Esophagus squamous epithelium (tissue), 5 donors: ENCODE measurements at regions not wholly inside any gene's neighbourhood (a gene's known extent, or its start where the extent isn't known, plus 50 kb on each side); places are given as distances from the start of the nearest gene placed in this dataset.
"Not testable (repeated sequence)": the region's sequence is repeated elsewhere in the genome, so short reads cannot be mapped to it uniquely, and the experiment has no call there.

Source experiments
- DNase-seq: peaks from one replicate; lab custom pipeline; 2025; lab: John Stamatoyannopoulos, UW
- H3K27ac ChIP-seq, 4 donors: fragments of 200-600 bp; sonication (generic); one replicate each; pipeline ENCODE4 v1.5.1; 2016 to 2019; ENCODE audit warnings: mild to moderate bottlenecking in 1 of 4
- H3K27me3 ChIP-seq, 4 donors: fragments of 200-600 bp; sonication (generic); 1 replicate in 3 of 4; 2 replicates in 1 of 4; pipeline versions ENCODE4 v1.5.1 to v1.6.0; 2017 to 2021; ENCODE audit warnings: antibody characterized with exemption in 1 of 4
- H3K36me3 ChIP-seq, 3 donors: fragments of 200-600 bp; sonication (generic); one replicate each; pipeline ENCODE4 v1.5.1; 2016 to 2019
- H3K4me1 ChIP-seq, 3 donors: fragments of 200-600 bp; sonication (generic); one replicate each; pipeline ENCODE4 v1.5.1; 2017 to 2019
- H3K4me3 ChIP-seq, 4 donors: fragments of 200-600 bp; sonication (generic); 1 replicate in 3 of 4; 2 replicates in 1 of 4; pipeline ENCODE4 v1.5.1; 2016 to 2019; ENCODE audit warnings: mild to moderate bottlenecking in 2 of 4, moderate library complexity in 1 of 4
- H3K9me3 ChIP-seq, 3 donors: fragments of 200-600 bp; sonication (generic); one replicate each; pipeline ENCODE4 v1.5.1; 2016 to 2019
- POLR2A ChIP-seq, 4 donors: fragments of 450-650 bp; IDR thresholded peaks; one replicate each; pipeline ENCODE4 v1.6.1; 2017; ENCODE audit warnings: antibody characterized with exemption in 4 of 4, mild to moderate bottlenecking in 4 of 4, moderate library complexity in 3 of 4
- WGBS, 2 donors: methylation state at CpG; one replicate each; pipeline ENCODE4 v1.1.5; 2018; 5-methylcytosine and 5-hydroxymethylcytosine counted together
- intact Hi-C: fragments of 100-400 bp; cut with DNase I; formaldehyde crosslinking; loops from one replicate; pipeline ENCODE4 v1.15.0; 2022
- TF ChIP-seq, protein P1 (sequence below), 6 experiments: fragments of 450-650 bp in 4 of 6; fragments of 200-600 bp in 2 of 6; sonication (generic) in 2 of 6; IDR thresholded peaks; one replicate each; pipeline ENCODE4 v1.5.1; 2016 to 2019; ENCODE audit warnings: antibody characterized with exemption in 6 of 6, mild to moderate bottlenecking in 4 of 6, moderate library complexity in 4 of 6
- donor health status: DM: yes; HTN: yes; CAD: no.

DNA sequence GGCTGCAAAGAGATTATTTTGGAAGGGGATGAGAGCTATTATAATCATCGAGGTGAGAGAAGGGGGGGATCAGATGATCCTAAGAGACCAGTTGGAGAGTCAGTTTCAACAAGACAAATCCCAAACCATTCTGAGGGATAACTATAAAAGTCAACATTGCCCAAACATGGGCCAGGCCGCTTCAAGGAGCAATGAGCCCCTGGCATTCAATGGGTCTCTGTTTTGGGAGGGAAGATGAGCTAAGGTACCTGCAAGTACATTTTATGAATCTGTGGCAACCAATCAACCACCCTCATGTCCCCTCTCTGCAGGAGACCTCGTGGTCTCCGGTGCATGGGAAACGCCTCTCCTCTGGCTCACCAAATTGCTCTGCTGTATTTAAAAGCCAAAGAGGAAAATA lies 209.9 kb upstream of the C16orf82 start:
- intact Hi-C loops, result no loop called here
- Histone ChIP-seq H3K4me1 (no peaks in the 10 kb centered on the region), H3K27me3 (no peaks in the 10 kb centered on the region), H3K36me3 (no peaks in the 10 kb centered on the region), H3K4me3 (no peak overlapping the region), H3K9me3 (peaks cover 0 to 12% (median 0%) of the 10 kb centered on the region in 3 donors), H3K27ac (no peak overlapping the region)
- no peak for DNase-seq
- 65 to 75% methylated on average over 2 to 5 of the region's 5 CpGs for whole genome bisulfite sequencing, 2 donors
- TF ChIP-seq, protein P1, sequence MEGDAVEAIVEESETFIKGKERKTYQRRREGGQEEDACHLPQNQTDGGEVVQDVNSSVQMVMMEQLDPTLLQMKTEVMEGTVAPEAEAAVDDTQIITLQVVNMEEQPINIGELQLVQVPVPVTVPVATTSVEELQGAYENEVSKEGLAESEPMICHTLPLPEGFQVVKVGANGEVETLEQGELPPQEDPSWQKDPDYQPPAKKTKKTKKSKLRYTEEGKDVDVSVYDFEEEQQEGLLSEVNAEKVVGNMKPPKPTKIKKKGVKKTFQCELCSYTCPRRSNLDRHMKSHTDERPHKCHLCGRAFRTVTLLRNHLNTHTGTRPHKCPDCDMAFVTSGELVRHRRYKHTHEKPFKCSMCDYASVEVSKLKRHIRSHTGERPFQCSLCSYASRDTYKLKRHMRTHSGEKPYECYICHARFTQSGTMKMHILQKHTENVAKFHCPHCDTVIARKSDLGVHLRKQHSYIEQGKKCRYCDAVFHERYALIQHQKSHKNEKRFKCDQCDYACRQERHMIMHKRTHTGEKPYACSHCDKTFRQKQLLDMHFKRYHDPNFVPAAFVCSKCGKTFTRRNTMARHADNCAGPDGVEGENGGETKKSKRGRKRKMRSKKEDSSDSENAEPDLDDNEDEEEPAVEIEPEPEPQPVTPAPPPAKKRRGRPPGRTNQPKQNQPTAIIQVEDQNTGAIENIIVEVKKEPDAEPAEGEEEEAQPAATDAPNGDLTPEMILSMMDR (IDR thresholded peaks at IDR 0.05), result no peak
- TF ChIP-seq POLR2A (IDR thresholded peaks at IDR 0.05), result no peak

DNA sequence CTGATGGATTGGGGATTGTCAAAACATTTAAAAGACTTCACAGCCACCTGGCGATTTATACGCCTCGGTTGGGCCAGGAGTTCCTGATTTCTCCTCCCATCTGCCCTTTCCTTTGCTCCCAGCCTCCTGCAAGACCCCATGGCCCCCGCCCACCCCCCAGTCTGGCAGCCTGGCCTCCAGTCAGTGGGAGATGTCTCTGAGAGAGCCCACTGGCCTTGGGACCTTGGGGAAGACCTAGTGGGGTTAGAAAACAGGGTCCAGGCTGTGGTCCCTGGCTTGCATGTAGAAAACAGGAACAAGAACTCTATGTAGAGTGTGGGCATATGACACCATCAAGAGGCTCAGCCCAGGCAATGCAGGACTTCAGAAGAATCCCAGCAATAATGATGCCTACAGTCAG lies 209.4 kb upstream of the C16orf82 start:
- intact Hi-C loops, result no loop called here
- no peak for DNase-seq
- peaks cover 0 to 12% (median 0%) of the 10 kb centered on the region in 3 donors for H3K9me3 ChIP-seq
- 75 to 78% methylated on average over 4 of the region's 4 CpGs for WGBS, 2 donors
- no peaks in the 10 kb centered on the region for H3K4me1 ChIP-seq
- no peaks in the 10 kb centered on the region for H3K27me3 ChIP-seq
- no peak overlapping the region for H3K4me3 ChIP-seq
- TF ChIP-seq, protein P1 (IDR thresholded peaks at IDR 0.05), result no peak
- TF ChIP-seq POLR2A (IDR thresholded peaks at IDR 0.05), result no peak
- no peak overlapping the region for H3K27ac ChIP-seq
- H3K36me3 ChIP-seq, result no peaks in the 10 kb centered on the region

DNA sequence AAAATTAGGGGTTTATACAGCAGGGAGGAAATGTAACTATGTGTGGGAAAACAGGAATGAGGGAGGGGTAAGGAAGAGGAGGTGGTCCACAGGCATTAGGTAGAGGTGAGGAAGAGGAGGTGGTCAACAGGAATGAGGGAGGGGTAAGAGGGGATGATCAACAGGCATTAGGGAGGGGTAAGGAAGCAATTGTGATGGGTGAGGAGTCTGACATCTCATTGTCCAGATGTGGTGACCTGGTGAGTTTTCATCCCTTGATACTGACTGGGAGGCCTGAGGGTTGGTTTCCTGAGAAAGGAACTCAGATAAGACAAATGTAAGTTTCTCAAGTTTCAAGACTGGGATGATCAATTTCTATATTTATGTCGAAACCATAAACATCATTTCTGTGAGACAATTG lies 206.2 kb upstream of the C16orf82 start:
- H3K4me1 ChIP-seq, result no peaks in the 10 kb centered on the region
- no peak overlapping the region for H3K4me3 ChIP-seq
- no peak for DNase-seq
- no peak overlapping the region for H3K27ac ChIP-seq
- no peak for TF ChIP-seq POLR2A (IDR thresholded peaks at IDR 0.05)
- TF ChIP-seq, protein P1 (IDR thresholded peaks at IDR 0.05), result no peak
- intact Hi-C loops, result no loop called here
- no peaks in the 10 kb centered on the region for H3K36me3 ChIP-seq
- 86% methylated on average over 1 of the region's 1 CpG for WGBS, 2 donors
- H3K27me3 ChIP-seq, result no peaks in the 10 kb centered on the region
- H3K9me3 ChIP-seq, result peaks cover 0 to 12% (median 0%) of the 10 kb centered on the region in 3 donors

DNA sequence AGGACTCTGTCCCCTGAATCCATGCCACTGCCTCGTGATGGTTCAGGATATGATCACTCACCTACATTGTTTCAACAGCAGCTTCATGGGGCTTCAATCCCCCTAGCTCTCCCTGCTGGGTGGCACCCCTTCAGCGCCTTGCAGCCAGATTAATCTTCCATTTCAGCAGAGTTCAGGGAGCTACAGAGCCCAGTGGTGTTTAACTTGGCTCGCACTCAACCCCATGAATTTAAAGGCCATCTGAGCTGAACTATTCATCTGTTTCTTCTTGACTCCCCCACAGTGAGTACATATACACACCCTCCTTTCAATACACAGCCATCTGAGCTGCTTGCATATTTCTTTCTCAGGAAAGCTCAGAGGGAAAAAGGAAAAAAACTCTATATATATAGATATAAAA lies 202.8 kb upstream of the C16orf82 start:
- Histone ChIP-seq H3K36me3 (no peaks in the 10 kb centered on the region), H3K9me3 (peaks cover 0 to 12% (median 0%) of the 10 kb centered on the region in 3 donors), H3K4me3 (no peak overlapping the region), H3K4me1 (no peaks in the 10 kb centered on the region), H3K27ac (no peak overlapping the region), H3K27me3 (no peaks in the 10 kb centered on the region)
- no peak for TF ChIP-seq POLR2A (IDR thresholded peaks at IDR 0.05)
- TF ChIP-seq, protein P1 (IDR thresholded peaks at IDR 0.05), result no peak
- DNase-seq, result no peak
- intact Hi-C loops, result no loop called here
- 48 to 71% methylated on average over 3 of the region's 3 CpGs for WGBS, 2 donors

DNA sequence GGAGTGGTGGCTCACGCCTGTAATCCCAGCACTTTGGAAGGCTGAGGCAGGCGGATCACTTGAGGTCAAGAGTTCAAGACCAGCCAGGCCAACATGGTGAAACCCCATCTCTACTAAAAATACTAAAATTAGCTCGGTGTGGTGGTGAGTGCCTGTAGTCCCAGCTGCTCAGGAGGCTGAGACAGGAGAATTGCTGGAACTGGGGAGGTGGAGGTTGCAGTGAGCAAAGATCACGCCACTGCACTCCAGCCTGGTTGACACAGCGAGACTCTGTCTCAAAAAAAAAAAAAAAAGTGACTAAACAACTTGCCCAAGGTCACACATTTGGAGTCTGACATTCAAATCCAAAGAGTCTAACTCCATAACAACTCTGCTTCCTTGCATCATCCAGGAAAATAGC lies 192.4 kb upstream of the C16orf82 start:
- H3K27ac ChIP-seq, DNase-seq, intact Hi-C loops, H3K4me1 ChIP-seq, H3K9me3 ChIP-seq, H3K4me3 ChIP-seq, H3K36me3 ChIP-seq, H3K27me3 ChIP-seq: not testable (repeated sequence)
- WGBS, 2 donors, result 68 to 77% methylated on average over 5 of the region's 5 CpGs

DNA sequence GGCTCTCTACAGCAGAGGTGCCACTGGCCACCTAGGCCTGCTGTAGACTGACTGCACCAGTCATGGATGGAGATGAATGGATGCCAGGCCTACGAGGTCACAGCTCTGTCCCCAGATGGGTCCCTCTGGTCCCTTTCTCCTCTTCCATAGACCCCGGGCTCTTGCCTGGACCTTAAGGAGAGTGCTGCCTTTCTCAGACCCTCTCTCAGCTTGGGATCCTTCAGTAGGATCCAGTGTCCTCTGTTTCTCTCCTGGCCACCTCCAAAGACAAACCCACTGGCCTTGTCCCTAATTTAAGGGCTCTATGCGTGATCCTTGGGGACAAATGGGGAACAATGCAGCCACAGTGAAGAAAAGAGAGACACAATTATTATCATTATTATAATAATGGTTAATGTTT lies 189.3 kb upstream of the C16orf82 start:
- Histone ChIP-seq H3K4me3 (no peak overlapping the region), H3K27me3 (no peaks in the 10 kb centered on the region), H3K36me3 (no peaks in the 10 kb centered on the region), H3K27ac (no peak overlapping the region), H3K4me1 (no peaks in the 10 kb centered on the region), H3K9me3 (no peaks in the 10 kb centered on the region)
- DNase-seq, result no peak
- intact Hi-C loops, result no loop called here
- TF ChIP-seq, protein P1 (IDR thresholded peaks at IDR 0.05), result no peak
- no peak for TF ChIP-seq POLR2A (IDR thresholded peaks at IDR 0.05)
- WGBS, 2 donors, result 83 to 88% methylated on average over 1 to 2 of the region's 3 CpGs
